ENCODE measurements at regions not wholly inside any gene's neighbourhood (a gene's known extent, or its start where the extent isn't known, plus 50 kb on each side); places are given as distances from the start of the nearest gene placed in this dataset.

DNA sequence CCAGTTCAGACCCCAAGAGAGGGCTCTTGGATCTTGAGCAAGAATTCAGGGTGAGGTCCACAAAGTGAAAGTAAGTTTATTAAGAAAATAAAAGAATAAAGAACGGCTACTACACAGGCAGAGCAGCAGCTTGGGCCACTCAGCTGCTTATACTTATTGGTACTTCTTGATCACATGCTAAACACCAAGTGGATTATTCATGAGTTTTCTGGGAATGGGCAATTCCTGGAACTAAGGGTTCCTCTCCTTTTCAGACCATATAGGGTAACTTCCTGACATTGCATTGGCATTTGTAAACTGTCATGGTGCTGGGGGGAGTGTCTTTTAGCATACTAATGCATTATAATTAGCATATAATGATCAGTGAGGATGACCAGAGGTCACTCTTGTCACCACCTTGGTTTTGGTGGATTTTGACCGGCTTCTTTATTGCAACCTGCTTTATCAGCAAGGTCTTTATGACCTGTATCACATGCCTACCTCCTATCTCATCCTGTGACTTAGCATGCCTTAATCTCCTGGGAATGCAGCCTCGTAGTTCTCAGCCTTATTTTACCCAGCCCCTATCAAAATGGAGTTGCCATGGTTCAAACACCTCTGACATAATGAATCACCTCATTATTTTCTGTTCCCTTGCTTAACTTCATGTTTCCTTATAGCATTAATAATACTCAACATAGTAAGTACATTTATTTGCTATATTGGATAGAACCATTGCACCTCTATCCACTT is 476.3 kb downstream of the DTHD1 start (continued):
- TF ChIP-seq, protein P1, sequence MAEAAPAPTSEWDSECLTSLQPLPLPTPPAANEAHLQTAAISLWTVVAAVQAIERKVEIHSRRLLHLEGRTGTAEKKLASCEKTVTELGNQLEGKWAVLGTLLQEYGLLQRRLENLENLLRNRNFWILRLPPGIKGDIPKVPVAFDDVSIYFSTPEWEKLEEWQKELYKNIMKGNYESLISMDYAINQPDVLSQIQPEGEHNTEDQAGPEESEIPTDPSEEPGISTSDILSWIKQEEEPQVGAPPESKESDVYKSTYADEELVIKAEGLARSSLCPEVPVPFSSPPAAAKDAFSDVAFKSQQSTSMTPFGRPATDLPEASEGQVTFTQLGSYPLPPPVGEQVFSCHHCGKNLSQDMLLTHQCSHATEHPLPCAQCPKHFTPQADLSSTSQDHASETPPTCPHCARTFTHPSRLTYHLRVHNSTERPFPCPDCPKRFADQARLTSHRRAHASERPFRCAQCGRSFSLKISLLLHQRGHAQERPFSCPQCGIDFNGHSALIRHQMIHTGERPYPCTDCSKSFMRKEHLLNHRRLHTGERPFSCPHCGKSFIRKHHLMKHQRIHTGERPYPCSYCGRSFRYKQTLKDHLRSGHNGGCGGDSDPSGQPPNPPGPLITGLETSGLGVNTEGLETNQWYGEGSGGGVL (CRISPR knock-in tag; IDR thresholded peaks at IDR 0.05) = peak; percentile 65; the same call in 1 of the 2 replicates
- TF ChIP-seq CXXC5 (CRISPR knock-in tag; IDR thresholded peaks at IDR 0.05) (peak; percentile 59), KLF6 (CRISPR knock-in tag; IDR thresholded peaks at IDR 0.05; ENCODE audit: borderline replicate concordance) (peak; percentile 93), GTF2E2 (tag; IDR thresholded peaks at IDR 0.05) (no peak), SRF (CRISPR knock-in tag; IDR thresholded peaks at IDR 0.05) (peak in 1 of 2 experiments; percentile 91; a peak in 2 of 4 replicates), ZNF41 (CRISPR knock-in tag; conservative IDR thresholded peaks at IDR 0.05) (peak; percentile 92), POLR2B (IDR thresholded peaks at IDR 0.05; ENCODE audit: low read depth, partially characterized antibody) (no peak), NCOA4 (IDR thresholded peaks at IDR 0.05; ENCODE audit: partially characterized antibody) (no peak), ZKSCAN1 (IDR thresholded peaks at IDR 0.05; ENCODE audit: low read depth, low read length) (no peak), DDX20 (tag; IDR thresholded peaks at IDR 0.05; ENCODE audit: low read depth) (peak; percentile 84), PTRF (tag; IDR thresholded peaks at IDR 0.05) (peak; percentile 87), PTTG1 (tag; IDR thresholded peaks at IDR 0.05; ENCODE audit: low read depth) (peak; percentile 79; the same call in 1 of the 2 replicates), ZNF444 (CRISPR knock-in tag; IDR thresholded peaks at IDR 0.05) (no peak), MAFG (tag; conservative IDR thresholded peaks at IDR 0.05) (no peak), ZNF24 (IDR thresholded peaks at IDR 0.05) (no peak), NUFIP1 (IDR thresholded peaks at IDR 0.05; ENCODE audit: partially characterized antibody) (no peak)
- TF ChIP-seq, protein P2, sequence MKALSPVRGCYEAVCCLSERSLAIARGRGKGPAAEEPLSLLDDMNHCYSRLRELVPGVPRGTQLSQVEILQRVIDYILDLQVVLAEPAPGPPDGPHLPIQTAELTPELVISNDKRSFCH (CRISPR knock-in tag; IDR thresholded peaks at IDR 0.05) = no peak
- TF ChIP-seq, protein P2 (tag; IDR thresholded peaks at IDR 0.05) = peak; percentile 54; the same call in 1 of the 2 replicates
- TF ChIP-seq, protein P3, sequence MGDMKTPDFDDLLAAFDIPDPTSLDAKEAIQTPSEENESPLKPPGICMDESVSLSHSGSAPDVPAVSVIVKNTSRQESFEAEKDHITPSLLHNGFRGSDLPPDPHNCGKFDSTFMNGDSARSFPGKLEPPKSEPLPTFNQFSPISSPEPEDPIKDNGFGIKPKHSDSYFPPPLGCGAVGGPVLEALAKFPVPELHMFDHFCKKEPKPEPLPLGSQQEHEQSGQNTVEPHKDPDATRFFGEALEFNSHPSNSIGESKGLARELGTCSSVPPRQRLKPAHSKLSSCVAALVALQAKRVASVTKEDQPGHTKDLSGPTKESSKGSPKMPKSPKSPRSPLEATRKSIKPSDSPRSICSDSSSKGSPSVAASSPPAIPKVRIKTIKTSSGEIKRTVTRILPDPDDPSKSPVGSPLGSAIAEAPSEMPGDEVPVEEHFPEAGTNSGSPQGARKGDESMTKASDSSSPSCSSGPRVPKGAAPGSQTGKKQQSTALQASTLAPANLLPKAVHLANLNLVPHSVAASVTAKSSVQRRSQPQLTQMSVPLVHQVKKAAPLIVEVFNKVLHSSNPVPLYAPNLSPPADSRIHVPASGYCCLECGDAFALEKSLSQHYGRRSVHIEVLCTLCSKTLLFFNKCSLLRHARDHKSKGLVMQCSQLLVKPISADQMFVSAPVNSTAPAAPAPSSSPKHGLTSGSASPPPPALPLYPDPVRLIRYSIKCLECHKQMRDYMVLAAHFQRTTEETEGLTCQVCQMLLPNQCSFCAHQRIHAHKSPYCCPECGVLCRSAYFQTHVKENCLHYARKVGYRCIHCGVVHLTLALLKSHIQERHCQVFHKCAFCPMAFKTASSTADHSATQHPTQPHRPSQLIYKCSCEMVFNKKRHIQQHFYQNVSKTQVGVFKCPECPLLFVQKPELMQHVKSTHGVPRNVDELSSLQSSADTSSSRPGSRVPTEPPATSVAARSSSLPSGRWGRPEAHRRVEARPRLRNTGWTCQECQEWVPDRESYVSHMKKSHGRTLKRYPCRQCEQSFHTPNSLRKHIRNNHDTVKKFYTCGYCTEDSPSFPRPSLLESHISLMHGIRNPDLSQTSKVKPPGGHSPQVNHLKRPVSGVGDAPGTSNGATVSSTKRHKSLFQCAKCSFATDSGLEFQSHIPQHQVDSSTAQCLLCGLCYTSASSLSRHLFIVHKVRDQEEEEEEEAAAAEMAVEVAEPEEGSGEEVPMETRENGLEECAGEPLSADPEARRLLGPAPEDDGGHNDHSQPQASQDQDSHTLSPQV (IDR thresholded peaks at IDR 0.05) = no peak
- TF ChIP-seq, protein P4, sequence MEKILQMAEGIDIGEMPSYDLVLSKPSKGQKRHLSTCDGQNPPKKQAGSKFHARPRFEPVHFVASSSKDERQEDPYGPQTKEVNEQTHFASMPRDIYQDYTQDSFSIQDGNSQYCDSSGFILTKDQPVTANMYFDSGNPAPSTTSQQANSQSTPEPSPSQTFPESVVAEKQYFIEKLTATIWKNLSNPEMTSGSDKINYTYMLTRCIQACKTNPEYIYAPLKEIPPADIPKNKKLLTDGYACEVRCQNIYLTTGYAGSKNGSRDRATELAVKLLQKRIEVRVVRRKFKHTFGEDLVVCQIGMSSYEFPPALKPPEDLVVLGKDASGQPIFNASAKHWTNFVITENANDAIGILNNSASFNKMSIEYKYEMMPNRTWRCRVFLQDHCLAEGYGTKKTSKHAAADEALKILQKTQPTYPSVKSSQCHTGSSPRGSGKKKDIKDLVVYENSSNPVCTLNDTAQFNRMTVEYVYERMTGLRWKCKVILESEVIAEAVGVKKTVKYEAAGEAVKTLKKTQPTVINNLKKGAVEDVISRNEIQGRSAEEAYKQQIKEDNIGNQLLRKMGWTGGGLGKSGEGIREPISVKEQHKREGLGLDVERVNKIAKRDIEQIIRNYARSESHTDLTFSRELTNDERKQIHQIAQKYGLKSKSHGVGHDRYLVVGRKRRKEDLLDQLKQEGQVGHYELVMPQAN (IDR thresholded peaks at IDR 0.05; ENCODE audit: borderline replicate concordance) = no peak
